Hepatocyte (in vitro differentiated cells): ENCODE measurements at regions not wholly inside any gene's neighbourhood (a gene's known extent, or its start where the extent isn't known, plus 50 kb on each side); places are given as distances from the start of the nearest gene placed in this dataset.

Experiments
- DNase-seq: peaks from one replicate; pipeline ENCODE4 v3.0.0-alpha.2; 2016; ENCODE audit warnings: low spot score
- H2AFZ ChIP-seq: fragments of 200-600 bp; sonication (generic); 2 replicates; pipeline ENCODE4 v1.6.0; 2016; ENCODE audit warnings: antibody characterized with exemption, mild to moderate bottlenecking
- H3K27ac ChIP-seq: fragments of 200-600 bp; sonication (generic); 2 replicates; pipeline ENCODE4 v1.5.1; 2016; ENCODE audit warnings: mild to moderate bottlenecking
- H3K27me3 ChIP-seq: fragments of 200-600 bp; sonication (generic); 2 replicates; pipeline ENCODE4 v1.6.1; 2016
- H3K36me3 ChIP-seq: fragments of 200-600 bp; sonication (generic); replicated peaks from 2 replicates; pipeline ENCODE4 v1.5.1; 2016; ENCODE audit warnings: low read depth; ENCODE audit not compliant: insufficient read depth
- H3K4me1 ChIP-seq: fragments of 200-600 bp; sonication (generic); 2 replicates; pipeline ENCODE4 v1.5.1; 2016; ENCODE audit warnings: mild to moderate bottlenecking, moderate library complexity; ENCODE audit not compliant: insufficient read depth
- H3K4me2 ChIP-seq: fragments of 200-600 bp; sonication (generic); 2 replicates; pipeline ENCODE4 v1.6.0; 2016
- H3K4me3 ChIP-seq: fragments of 200-600 bp; sonication (generic); 2 replicates; pipeline ENCODE4 v1.5.1; 2016; ENCODE audit warnings: mild to moderate bottlenecking
- H3K79me2 ChIP-seq: fragments of 200-600 bp; sonication (generic); 2 replicates; pipeline ENCODE4 v1.6.0; 2017; ENCODE audit warnings: mild to moderate bottlenecking
- H3K9me2 ChIP-seq: fragments of 200-600 bp; sonication (generic); replicated peaks from 2 replicates; pipeline ENCODE4 v1.6.0; 2017; ENCODE audit warnings: mild to moderate bottlenecking; ENCODE audit not compliant: insufficient read depth
- H3K9me3 ChIP-seq: fragments of 200-600 bp; sonication (generic); 2 replicates; pipeline ENCODE4 v1.5.1; 2016; ENCODE audit warnings: low read depth, mild to moderate bottlenecking
- H4K20me1 ChIP-seq: fragments of 200-600 bp; sonication (generic); 2 replicates; pipeline ENCODE4 v1.6.0; 2016; ENCODE audit warnings: mild to moderate bottlenecking; ENCODE audit not compliant: insufficient read depth, poor library complexity, severe bottlenecking
- EZH2 ChIP-seq: fragments of 200-600 bp; sonication (generic); IDR thresholded peaks from 2 replicates; pipeline ENCODE4 v1.6.1; 2016; ENCODE audit warnings: antibody characterized with exemption, mild to moderate bottlenecking, borderline replicate concordance
- EZH2phosphoT487 ChIP-seq: fragments of 200-600 bp; sonication (generic); IDR thresholded peaks from one replicate; pipeline ENCODE4 v1.6.1; 2018; ENCODE audit warnings: antibody characterized with exemption, mild to moderate bottlenecking, low read depth, moderate library complexity; ENCODE audit not compliant: unreplicated experiment, severe bottlenecking
- WGBS: methylation state at CpG from one replicate; pipeline ENCODE4 v1.1.6; 2016; ENCODE audit warnings: low lambda C conversion rate; ENCODE audit errors: missing lambda C conversion rate; 5-methylcytosine and 5-hydroxymethylcytosine counted together
- TF ChIP-seq, protein P1 (sequence below): fragments of 200-600 bp; sonication (generic); IDR thresholded peaks from 2 replicates; pipeline ENCODE4 v1.5.1; 2016; ENCODE audit warnings: antibody characterized with exemption, mild to moderate bottlenecking; ENCODE audit not compliant: poor library complexity

- Histone ChIP-seq H3K27ac (no peak overlapping the region), H3K36me3 (no peaks in the 10 kb centered on the region), H3K79me2 (no peaks in the 10 kb centered on the region), H2AFZ (no peak overlapping the region), H3K4me3 (no peak overlapping the region), H3K27me3 (no peaks in the 10 kb centered on the region), H3K4me1 (no peaks in the 10 kb centered on the region), H4K20me1 (no peaks in the 10 kb centered on the region), H3K4me2 (no peak overlapping the region), H3K9me3 (no peaks in the 10 kb centered on the region), H3K9me2 (no peaks in the 10 kb centered on the region)
- 76% methylated on average over 3 of the region's 3 CpGs for WGBS
- DNase-seq: no peak
- no peak for TF ChIP-seq EZH2phosphoT487
- no peak for TF ChIP-seq EZH2
- TF ChIP-seq, protein P1, sequence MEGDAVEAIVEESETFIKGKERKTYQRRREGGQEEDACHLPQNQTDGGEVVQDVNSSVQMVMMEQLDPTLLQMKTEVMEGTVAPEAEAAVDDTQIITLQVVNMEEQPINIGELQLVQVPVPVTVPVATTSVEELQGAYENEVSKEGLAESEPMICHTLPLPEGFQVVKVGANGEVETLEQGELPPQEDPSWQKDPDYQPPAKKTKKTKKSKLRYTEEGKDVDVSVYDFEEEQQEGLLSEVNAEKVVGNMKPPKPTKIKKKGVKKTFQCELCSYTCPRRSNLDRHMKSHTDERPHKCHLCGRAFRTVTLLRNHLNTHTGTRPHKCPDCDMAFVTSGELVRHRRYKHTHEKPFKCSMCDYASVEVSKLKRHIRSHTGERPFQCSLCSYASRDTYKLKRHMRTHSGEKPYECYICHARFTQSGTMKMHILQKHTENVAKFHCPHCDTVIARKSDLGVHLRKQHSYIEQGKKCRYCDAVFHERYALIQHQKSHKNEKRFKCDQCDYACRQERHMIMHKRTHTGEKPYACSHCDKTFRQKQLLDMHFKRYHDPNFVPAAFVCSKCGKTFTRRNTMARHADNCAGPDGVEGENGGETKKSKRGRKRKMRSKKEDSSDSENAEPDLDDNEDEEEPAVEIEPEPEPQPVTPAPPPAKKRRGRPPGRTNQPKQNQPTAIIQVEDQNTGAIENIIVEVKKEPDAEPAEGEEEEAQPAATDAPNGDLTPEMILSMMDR: no peak
Measured at GRCh38 chrX:9286234-9286633, 178.6 kb upstream of the TBL1X start.

DNA sequence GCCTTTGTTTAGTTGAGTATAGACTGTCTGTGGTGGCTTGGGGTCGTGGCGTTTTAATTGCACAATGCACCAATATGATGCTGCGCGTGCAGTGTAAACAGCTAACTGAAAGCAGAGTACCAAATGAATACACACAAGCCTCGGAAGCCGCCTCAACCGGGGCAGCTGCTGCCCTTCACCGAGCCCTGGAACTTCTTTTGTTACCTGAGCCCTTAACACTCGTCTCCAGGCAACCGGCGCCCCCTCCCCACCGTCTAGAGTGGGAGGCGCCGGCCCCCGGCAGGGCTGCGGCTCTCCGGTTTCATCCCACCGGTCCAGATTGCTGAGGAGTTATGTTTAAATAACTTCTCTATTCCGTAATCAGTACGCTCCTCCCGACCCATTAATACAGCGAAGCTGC lies 173.2 kb upstream of the TBL1X start:
- H3K4me1 ChIP-seq: peaks cover 6% of the 10 kb centered on the region
- no peaks in the 10 kb centered on the region for H3K9me3 ChIP-seq
- WGBS: 40% methylated on average over 22 of the region's 22 CpGs
- H4K20me1 ChIP-seq: no peaks in the 10 kb centered on the region
- no peak overlapping the region for H2AFZ ChIP-seq
- H3K9me2 ChIP-seq: no peaks in the 10 kb centered on the region
- no peaks in the 10 kb centered on the region for H3K79me2 ChIP-seq
- no peak for TF ChIP-seq EZH2phosphoT487
- TF ChIP-seq, protein P1: no peak
- H3K4me2 ChIP-seq: peak overlapping the region; percentile 59
- H3K27ac ChIP-seq: no peak overlapping the region
- DNase-seq: peak; percentile 15
- H3K27me3 ChIP-seq: no peaks in the 10 kb centered on the region
- no peaks in the 10 kb centered on the region for H3K36me3 ChIP-seq
- H3K4me3 ChIP-seq: no peak overlapping the region

DNA sequence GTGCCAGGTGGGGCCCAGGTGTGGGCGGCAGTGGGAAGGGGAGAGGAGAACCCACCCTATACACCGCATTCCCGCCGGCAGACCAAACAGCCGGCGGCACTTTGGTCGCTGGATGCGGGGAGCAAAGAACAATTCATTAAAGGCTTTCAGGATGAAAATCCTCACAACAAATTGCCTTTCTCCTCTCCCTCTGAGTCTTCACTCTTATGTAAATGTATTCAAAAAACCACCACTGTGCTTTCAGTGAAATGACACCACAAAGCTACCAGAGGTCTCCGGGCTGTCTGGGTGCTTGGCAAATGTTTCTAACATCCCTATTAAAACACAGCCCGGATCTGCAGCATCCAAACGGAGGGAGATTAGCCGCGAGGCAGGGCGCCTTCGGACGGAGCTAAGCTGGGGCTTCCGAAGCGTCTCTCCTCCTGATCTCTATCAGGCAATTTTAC lies 171.8 kb upstream of the TBL1X start:
- no peak overlapping the region for H3K4me3 ChIP-seq
- no peaks in the 10 kb centered on the region for H3K79me2 ChIP-seq
- H4K20me1 ChIP-seq: no peaks in the 10 kb centered on the region
- H3K4me2 ChIP-seq: peak overlapping the region; percentile 47
- H2AFZ ChIP-seq: no peak overlapping the region
- H3K27me3 ChIP-seq: no peaks in the 10 kb centered on the region
- TF ChIP-seq EZH2: no peak
- TF ChIP-seq EZH2phosphoT487: no peak
- H3K9me3 ChIP-seq: no peaks in the 10 kb centered on the region
- 53% methylated on average over 18 of the region's 18 CpGs for WGBS
- peaks cover 6% of the 10 kb centered on the region for H3K4me1 ChIP-seq
- H3K36me3 ChIP-seq: no peaks in the 10 kb centered on the region
- DNase-seq: no peak
- no peaks in the 10 kb centered on the region for H3K9me2 ChIP-seq
- H3K27ac ChIP-seq: no peak overlapping the region

DNA sequence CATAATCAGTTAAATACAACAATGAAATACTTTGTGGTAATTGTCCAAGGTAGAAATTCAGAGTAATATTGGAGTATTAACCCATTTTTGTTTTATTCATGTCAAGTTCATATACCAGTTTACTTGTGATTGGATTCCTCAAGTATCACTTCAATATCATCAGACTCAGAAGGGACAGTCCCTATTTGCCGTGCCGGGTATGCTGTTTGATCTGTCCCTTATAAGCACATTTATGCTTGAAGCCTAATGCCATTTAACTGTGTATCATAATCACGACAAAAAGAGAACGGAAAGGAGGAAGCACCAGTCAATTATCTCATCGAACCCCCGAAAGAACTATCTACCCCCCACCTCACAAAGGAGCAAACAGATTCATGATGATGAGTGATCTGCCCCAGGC lies 171.0 kb upstream of the TBL1X start:
- H3K9me3 ChIP-seq: no peaks in the 10 kb centered on the region
- H3K27me3 ChIP-seq: no peaks in the 10 kb centered on the region
- no peak overlapping the region for H2AFZ ChIP-seq
- H3K4me2 ChIP-seq: no peak overlapping the region
- peaks cover 6% of the 10 kb centered on the region for H3K4me1 ChIP-seq
- no peak overlapping the region for H3K27ac ChIP-seq
- no peaks in the 10 kb centered on the region for H3K79me2 ChIP-seq
- DNase-seq: no peak
- TF ChIP-seq EZH2: no peak
- TF ChIP-seq, protein P1: no peak
- no peak for TF ChIP-seq EZH2phosphoT487
- H3K9me2 ChIP-seq: no peaks in the 10 kb centered on the region
- WGBS: 71% methylated on average over 6 of the region's 6 CpGs
- H3K4me3 ChIP-seq: no peak overlapping the region
- no peaks in the 10 kb centered on the region for H3K36me3 ChIP-seq
- H4K20me1 ChIP-seq: no peaks in the 10 kb centered on the region
